ENCODE measurements at regions not wholly inside any gene's neighbourhood (a gene's known extent, or its start where the extent isn't known, plus 50 kb on each side); places are given as distances from the start of the nearest gene placed in this dataset.
"Not testable (repeated sequence)": the region's sequence is repeated elsewhere in the genome, so short reads cannot be mapped to it uniquely, and the experiment has no call there.

DNA sequence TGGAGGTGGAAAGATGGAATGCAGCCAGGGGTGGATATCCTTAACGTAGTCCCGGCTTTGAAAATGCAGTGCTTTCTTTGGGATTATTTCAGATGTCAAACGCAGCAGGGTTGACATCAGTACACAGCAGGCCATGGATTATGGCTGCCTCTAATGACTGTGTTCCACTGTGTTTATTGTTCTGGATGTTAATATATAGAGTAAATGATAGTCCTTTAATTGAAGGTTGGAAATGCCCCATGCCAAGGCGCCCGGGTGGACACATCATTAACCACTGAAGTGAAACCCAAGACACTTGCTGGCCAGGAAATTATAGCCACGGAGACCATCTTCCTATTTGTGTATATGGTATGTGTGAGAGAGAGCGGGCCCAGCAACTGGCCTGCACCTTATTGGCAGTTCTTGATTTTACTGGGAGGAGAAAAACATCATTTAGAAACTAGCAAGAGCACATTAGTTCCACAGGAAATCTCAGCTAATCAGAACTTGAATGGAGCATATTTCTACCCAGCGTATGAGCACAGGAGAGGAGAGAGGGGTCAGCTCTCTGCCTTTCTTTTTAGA is 254.9 kb upstream of the RASGRP1 start:
- no peak for DNase-seq

DNA sequence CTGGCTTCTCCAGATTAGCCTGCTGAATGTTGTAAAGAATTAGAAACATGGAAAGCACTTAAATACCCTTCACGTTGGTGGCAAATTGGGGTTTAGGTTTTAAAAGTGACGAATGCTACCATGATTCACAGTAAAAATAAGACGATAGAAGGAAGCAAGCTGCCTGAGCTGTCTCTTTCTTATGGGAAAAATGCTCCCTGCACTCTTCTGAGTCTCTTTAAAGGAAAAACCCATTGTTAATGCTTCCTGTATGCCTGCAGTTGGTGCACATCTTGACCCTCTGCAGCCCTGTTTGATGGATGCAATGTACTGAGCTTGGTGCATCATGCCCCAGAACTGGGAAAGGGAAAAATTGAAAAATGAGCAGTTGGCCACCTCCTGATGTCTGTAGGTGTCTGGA is 258.6 kb upstream of the RASGRP1 start:
- no peak for DNase-seq

DNA sequence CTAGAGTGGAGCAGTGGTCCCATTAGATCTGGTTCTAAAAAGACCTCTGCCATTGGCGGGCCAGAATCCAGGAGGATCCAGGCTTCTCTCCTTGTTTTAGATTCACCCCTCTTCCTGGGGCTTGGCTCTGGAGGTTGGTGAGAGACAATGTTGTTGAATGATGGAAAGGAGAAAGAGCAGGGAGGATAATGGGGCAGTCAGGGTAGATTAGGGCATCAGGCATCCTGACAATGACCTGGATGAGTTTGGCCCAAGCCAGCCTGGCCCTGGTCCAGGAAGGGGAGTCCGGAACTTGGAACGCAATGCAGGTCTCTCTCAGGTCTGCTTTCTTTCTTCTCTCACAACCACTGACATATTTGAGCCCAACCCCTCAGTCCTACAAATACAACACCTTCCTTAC is 260.1 kb upstream of the RASGRP1 start:
- no peak for DNase-seq

DNA sequence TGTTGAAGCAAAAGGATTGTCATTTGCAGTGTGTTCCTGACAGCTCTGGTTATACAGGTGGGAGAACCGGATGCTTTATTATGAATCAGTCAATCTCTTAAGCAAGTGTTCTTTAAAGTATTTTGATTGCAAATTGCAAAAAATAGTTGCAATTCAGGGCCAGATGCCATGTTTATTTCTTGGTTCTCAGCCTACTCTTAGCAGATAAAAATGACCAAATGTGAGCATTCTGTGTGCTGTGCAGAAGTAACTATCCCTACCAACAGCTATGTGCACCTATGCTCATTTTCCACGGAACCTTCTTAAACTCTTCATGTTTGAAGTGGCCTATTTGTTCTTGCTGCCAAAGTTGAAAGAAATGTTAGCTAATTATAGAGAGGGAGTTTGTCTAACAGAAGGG is 262.3 kb upstream of the RASGRP1 start:
- DNase-seq = no peak

DNA sequence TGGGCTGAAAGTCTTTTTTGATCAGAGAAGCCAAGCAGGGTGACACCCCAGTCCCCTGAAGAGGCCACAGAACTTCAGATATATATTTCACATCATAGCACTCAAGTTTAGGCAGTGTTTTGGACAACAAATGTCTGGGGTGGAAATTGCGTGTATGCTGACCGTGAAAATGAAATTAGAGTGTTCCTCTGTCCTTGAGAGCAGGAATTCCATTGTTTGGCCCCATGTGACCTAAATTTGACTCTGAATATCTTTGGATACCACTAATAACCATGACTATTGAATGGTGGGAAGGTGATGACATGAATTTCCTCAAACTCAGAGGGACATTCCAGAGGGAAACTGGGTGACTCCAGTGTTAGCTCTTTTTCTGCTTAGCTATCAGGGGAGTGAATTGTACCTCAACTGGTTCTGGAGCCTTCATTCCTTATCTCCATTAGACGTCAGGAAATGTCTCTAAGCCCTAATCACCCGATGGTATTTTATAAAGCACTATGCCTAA is 263.5 kb upstream of the RASGRP1 start:
- no peak for DNase-seq

DNA sequence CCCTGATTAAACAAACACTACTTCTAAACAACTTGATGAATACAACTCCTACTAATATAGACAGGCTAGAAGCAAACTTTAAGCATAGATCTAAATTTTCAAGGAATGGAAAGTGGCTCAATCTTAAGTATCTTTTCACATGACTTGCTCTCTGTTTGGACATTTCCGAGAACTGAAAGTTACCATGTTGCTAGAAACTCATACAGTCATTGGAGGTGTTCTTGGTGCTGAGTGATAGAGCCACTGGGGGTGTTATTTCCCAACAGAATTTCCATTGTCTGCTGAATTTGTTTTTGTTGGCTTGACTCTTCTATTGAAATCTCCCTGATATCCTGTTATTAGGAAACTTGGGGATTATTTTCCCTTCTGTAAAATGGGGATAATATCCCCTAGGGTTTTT is 264.5 kb upstream of the RASGRP1 start:
- DNase-seq = no peak

DNA sequence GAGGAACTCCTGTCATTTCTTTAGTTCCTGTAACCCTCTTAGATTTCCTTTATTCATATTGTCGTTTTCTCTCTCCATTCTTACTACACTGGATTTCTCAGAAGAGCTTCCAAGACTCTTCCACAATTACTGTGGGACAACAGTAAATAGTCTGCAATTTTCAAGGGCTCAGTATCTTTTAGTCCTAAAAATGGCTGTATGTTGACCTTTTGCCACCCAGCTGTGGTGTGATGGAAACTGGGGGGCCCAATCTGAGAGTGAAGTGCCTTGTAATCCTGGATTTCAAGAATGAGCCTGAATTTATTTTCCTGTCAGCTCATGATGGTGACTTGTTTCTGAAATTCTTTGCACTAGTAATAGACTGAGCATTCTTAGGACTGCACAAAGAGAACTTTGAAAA is 277.6 kb upstream of the RASGRP1 start:
- no peak for DNase-seq

DNA sequence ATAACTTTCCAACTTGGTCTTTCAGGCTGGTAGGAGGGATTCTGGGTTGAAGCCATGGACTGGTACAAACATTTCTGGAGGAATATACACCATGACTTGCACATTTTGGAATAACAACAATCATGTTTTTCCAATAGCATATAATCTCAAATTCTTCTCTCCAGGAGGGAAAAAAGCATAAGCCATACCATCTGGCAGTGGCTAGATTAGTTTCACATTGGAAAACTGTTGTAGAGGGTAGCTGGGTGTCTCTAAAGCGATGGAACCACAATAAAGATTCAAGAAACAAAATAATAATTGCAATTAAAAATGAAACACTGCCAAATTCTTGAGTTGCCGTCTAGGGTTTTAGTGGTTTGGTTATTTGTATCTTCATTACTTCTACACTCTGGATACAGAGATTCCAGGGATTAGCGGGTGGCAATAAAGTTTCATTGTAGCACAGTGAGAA is 278.5 kb upstream of the RASGRP1 start:
- no peak for DNase-seq

DNA sequence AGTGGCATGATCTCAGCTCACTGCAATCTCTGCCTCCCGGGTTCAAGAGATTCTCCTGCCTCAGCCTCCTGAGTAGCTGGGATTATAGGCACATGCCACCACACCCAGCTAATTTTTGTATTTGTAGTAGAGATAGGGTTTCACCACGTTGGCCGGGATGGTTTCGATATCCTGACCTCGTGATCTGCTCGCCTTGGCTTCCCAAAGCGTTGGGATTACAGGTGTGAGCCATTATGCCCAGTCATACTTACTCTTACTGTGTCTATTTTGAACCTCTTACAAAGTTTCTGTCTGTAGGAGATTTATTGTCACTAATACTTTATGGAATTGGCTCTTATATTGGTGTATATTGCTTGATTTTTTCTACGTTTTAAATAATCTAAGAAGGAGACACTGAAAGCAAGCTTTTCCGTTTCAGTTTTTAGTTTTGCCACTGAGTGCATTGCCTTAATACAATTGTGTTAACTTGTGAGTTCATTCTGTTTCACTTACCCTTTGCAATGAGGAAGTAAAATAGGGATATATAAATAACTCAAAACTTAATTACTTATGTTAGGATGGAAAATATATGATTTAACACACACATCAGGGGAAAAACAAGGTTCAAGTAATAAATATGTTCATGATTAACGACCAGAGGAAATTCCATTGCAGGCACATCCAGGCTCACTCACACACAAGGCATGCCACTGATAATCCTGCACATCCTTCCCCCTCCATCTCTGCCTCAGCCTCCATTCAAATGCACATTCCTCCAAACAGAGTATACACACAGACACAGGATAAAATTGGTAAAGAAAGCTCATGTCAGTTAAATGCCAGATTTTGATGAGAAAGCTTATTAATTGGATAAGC is 279.3 kb upstream of the RASGRP1 start:
- DNase-seq = no peak

DNA sequence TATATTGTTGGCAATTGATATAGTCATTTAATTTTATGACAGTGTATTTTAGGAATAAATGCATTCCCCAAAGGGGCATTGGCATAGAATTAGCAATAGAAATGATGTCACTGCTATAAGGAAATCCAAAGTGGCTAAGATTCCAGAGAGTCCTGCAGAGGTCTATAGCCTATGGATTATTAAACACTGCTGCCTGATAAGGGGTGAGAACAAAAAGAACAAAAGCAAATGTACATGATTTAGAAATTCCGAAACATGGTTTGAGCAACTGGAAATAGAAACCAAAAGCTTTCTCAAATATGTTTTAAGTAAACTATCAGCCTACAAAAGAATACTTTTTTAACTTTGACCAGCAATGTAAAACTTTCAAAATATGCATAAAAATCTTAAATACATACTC is 280.1 kb upstream of the RASGRP1 start:
- DNase-seq = no peak

DNA sequence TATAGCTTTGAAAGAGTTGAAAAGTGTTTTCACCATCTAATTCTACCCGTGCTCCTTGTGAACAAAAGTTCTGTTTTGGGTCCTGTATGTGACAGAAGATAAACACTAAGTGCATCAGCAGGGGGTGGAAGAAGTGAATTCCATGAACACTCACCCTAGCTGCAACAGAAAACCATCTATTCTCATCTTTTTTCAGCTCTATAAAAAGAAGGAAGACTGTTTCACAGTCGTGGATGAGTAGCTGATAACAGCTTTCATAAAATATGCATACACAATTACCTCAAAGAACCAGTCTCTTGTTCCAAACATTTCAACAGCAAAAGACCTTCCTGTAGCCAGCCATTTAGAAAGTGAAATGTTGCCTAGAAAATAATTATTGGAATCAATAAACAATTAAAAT is 281.7 kb upstream of the RASGRP1 start:
- DNase-seq = no peak

DNA sequence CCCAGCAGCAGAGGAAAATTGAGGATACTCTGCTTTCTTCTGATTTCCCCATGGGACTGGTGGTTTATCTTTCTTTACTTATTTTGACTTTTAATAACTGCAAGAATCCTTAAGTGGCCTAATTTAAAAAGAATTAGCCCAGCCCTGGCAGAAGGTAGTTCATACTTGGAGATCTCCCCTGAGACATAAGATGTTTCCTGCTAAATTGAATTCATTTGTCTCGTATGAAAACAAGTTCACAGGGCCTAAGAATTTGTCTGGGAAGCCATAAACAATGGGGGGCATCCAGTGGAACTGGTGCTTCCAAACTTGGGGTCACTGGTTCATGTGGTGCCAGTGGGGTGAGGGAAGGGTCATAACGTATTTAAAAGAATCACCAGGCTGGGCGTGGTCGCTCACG is 283.1 kb upstream of the RASGRP1 start:
- DNase-seq = no peak

DNA sequence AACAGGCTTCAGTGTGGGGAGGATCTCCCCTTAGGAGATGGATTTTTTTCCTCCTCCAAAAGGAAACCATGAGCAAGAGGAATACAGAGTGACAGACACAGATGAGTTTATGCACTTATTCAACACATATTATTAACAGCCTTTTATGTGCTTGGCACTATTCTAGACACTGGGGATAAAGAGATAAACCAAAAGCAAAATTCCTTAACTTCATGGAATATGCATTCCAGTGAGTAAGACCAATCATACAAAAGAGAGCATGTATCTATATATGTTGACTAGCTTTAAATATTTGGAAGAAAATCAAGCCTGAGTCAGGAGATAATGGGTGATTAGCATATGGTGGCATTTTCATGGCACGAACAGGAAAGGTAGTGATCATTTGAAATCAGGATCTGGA is 284.4 kb upstream of the RASGRP1 start:
- no peak for DNase-seq

DNA sequence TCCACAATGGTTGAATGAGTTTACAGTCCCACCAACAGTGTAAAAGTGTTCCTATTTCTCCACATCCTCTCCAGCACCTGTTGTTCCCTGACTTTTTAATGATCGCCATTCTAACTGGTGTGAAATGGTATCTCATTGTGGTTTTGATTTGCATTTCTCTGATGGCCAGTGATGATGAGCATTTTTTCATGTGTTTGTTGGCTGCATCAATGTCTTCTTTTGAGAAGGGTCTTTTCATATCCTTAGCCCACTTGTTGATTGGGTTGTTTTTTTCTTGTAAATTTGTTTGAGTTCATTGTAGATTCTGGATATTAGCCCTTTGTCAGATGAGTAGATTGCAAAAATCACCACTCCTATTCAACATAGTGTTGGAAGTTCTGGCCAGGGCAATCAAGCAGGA is 287.6 kb upstream of the RASGRP1 start:
- not testable (repeated sequence) for DNase-seq

DNA sequence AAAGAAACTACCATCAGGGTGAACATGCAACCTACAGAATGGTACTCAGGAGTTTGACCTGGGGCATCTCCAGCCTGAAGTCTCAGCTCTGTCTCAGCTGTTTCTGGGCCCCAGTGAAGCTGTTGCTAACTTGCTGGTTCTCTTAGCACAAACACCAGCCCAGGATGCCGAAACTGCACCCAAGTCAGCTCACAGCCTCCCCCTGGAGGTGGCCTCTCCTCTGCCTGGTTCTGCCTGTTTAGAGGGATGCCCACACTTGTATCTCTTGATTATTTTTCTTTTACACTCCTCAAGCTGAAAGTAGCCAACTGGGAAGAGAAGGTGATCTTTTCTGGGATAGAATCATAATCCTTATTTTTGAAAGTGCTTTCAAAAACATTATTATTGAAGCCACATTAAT is 289.0 kb upstream of the RASGRP1 start:
- DNase-seq = no peak

DNA sequence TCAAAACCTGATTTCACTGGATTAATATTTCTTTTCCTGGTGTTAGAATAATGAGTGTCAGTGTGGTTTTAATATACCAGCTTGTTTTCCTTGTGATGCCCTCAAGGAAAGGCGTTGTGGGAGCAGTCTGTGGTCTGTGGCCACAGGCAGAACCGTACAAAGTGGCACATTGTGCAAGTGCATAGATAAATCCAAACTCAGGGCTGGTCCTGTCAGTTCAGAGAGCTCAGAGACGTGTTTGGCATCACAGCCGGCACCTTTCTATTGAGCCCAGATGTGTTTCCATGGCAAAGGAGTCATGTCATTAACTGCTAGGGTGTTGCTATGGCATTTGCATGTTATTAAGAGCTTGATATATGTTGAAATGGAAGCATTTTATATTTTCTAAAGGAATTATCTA is 289.9 kb upstream of the RASGRP1 start:
- no peak for DNase-seq

DNA sequence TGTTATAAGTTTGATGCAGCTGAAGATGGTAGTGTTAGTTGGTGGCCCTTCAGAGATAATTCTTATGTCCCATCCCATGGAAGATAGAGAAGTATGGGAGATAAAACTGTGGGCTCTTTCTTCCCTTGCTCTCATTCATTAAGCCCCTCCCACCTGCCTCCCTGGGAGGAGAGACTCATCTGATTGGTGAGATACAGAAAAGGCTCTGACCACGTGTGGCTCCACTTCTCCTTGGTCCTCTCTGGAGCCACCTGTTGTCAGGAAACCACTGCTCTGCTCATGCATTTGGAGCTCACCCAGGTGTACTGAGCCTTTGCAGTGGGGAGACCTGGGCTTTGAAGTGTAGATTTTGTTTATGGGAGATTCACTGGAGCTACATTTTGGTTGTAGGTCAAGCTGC is 293.2 kb upstream of the RASGRP1 start:
- no peak for DNase-seq

DNA sequence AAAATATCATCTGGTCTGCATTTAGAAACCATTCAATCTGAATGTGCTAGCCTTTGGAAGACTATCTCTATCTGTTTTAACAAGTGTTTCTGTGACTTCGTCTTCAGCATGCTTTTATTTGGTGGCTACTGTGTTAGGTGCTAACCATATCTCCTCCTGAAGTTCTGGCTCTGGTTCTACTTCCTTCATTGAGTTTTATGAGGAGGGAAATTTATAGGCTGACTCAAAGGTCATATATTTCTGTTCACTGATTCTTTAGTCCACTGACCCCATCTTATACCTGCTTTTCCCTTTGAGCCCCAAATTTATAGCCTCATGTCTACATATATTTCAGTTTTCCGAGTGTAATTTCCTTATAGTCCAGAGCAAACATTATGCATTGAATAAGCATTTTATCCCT is 295.0 kb upstream of the RASGRP1 start:
- DNase-seq = no peak

DNA sequence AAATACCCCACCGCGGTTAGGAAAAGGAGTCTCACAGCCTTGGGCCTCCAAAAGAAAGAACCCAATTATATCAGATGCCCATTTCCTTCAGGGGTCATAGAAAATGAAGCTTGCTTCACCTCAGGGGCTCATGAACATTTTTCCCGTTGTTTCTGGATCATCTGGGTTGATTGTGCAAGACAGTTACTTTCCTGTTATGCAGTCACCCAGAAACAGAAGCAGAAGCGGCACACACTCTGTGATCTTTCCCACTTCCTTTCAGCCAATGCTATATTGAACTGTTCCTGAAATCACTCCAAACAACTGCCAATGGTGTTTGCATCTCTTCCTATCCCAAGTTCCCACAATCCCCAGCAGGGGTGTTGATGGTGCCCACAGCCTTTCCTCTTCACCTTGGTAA is 295.6 kb upstream of the RASGRP1 start:
- DNase-seq = no peak

DNA sequence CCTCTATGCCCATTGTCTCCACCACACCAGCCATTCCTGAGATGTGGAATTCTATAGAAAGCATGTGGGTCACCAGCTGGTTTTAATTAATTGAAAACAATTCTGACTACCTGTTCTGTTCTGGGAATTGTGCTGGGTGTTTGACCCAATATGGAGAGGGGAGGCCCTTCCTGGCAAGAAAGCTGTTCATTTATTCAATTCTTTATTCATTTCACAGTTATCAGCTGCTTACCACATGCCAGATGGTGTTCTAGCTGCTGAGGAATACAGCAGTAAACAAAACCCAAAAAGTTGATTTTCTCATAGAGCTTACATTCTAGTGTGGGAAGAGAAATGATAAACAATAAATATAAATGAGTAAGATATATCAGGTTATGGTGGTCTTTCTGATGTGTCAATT is 296.1 kb upstream of the RASGRP1 start:
- no peak for DNase-seq

DNA sequence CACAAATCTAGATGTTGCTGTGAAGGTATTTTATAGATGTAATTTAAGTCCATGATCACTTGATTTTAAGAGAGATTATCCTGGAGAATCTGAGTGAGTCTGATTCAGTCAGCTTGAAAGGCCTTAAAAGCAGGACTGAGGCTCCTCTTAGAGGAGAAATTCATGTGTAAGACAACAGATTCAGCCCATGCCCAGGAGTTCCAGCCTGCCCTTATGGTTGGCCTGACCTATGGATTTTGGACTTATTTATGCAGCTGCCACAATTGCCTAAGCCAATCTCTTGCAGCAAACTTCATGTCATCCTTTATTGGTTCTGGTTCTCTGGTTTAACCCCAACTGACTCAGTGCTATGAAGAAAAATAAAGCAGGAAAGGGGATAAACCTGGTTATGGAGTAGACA is 296.5 kb upstream of the RASGRP1 start:
- no peak for DNase-seq

DNA sequence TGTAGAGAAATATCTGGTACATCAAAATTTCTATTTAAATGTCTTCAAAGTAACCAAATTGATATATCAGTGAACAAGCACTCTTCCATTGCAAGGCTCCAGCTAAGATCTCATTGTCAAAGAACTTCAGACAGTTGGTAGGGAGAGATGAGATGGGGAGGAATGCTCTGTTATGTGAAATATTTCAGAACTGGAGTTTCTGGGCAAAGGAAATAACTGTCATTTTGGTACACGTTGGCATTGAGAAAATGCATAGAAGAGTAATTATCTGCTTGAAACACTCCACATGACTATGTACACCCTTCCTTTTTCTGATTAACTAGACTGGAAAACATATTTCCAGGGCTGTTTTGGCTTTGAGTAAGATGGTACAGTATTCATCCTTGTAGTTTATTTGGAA is 297.5 kb upstream of the RASGRP1 start:
- DNase-seq = no peak

DNA sequence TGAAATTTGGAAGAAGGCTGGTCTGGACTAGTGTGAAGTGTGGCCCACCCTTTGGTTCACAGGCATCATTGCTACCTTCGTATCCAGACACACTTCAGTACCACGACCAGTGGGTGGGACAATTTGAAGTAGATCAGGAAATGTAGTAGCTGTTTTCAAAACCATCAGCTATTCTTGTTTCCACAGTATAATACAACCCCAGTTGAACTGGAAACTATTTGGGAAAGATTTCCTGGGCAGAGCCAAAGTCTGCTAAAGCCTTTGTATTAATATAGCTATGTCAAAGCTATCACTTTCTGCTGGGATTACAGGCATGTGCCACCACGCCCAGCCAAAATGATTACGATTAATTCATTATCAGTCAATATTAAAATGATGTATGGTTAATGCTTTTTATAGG is 298.8 kb upstream of the RASGRP1 start:
- DNase-seq = no peak

DNA sequence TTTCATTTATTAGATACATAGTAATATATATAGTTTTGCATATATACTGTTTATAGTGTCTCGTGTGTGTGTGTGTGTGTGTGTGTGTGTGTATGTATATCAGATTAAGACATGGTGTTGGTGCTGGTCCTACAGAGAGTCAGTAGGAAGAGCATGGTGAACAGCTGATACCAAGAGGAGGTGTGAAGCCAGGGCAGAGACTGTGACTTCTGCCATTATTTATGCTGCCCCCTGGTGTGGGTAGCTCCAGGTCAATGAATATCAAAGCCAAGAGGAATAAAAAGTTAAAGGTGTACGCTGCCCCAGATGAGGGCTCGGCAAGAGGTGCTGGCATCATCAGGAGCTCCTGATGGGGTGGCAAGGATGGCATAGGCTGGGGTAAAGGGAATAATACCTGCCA is 299.5 kb upstream of the RASGRP1 start:
- no peak for DNase-seq
